Eye (tissue), 1 donor: ENCODE measurements at regions not wholly inside any gene's neighbourhood (a gene's known extent, or its start where the extent isn't known, plus 50 kb on each side); places are given as distances from the start of the nearest gene placed in this dataset.

ENCODE experiments used
- DNase-seq: peaks from one replicate; pipeline ENCODE4 v3.0.0-alpha.2; 2015

GRCh38 chr11:116503216-116504160 is 269.3 kb downstream of the BUD13 start:
- no peak for DNase-seq

GRCh38 chr11:116502641-116503061 is 270.1 kb downstream of the BUD13 start:
- DNase-seq = no peak

GRCh38 chr11:116501728-116502127 is 271.1 kb downstream of the BUD13 start:
- DNase-seq = no peak

GRCh38 chr11:116500947-116501602 is 271.7 kb downstream of the BUD13 start:
- DNase-seq = peak; percentile 68

GRCh38 chr11:116500026-116500946 is 272.5 kb downstream of the BUD13 start:
- DNase-seq = peak; percentile 43

GRCh38 chr11:116499396-116500003 is 273.3 kb downstream of the BUD13 start:
- DNase-seq = peak; percentile 96

- DNase-seq = no peak
Measured at GRCh38 chr11:116498161-116498560, 274.6 kb downstream of the BUD13 start.

GRCh38 chr11:116492600-116492999 is 280.2 kb downstream of the BUD13 start:
- no peak for DNase-seq

- DNase-seq = no peak
Measured at GRCh38 chr11:116488836-116489389, 283.9 kb downstream of the BUD13 start.

GRCh38 chr11:116485425-116485824 is 287.4 kb downstream of the BUD13 start:
- no peak for DNase-seq

GRCh38 chr11:116482716-116483115 is 290.1 kb downstream of the BUD13 start:
- no peak for DNase-seq

GRCh38 chr11:116481126-116481675 is 291.6 kb downstream of the BUD13 start:
- no peak for DNase-seq

GRCh38 chr11:116478669-116479668 is 293.8 kb downstream of the BUD13 start:
- DNase-seq = no peak

- no peak for DNase-seq
Measured at GRCh38 chr11:116478205-116478604, 294.6 kb downstream of the BUD13 start.

GRCh38 chr11:116473790-116474346 is 298.9 kb downstream of the BUD13 start:
- no peak for DNase-seq

- no peak for DNase-seq
Measured at GRCh38 chr11:116473206-116473769, 299.5 kb downstream of the BUD13 start.

GRCh38 chr11:116472651-116473050 is 300.1 kb downstream of the BUD13 start:
- DNase-seq = no peak

- no peak for DNase-seq
Measured at GRCh38 chr11:116471608-116472256, 301.1 kb downstream of the BUD13 start.

GRCh38 chr11:116468699-116469098 is 304.1 kb downstream of the BUD13 start:
- no peak for DNase-seq
